ENCODE measurements at regions not wholly inside any gene's neighbourhood (a gene's known extent, or its start where the extent isn't known, plus 50 kb on each side); places are given as distances from the start of the nearest gene placed in this dataset.

- H2AFZ ChIP-seq (ENCODE audit: low read length) = no peak overlapping the region
- no peaks in the 10 kb centered on the region for H3K79me2 ChIP-seq (ENCODE audit: insufficient read depth, low read length)
- no TSS peak for BruUV-seq (replicated peaks)
- FAIRE-seq (no peak), DNase-seq (ENCODE audit: low spot score) (no peak), ATAC-seq (no peak)
- H4K20me1 ChIP-seq (ENCODE audit: insufficient read depth, low read length) = no peaks in the 10 kb centered on the region
- intact Hi-C loops (cut with micrococcal nuclease; ENCODE audit: unreplicated experiment) = no loop called here
- TF ChIP-seq, protein P1, sequence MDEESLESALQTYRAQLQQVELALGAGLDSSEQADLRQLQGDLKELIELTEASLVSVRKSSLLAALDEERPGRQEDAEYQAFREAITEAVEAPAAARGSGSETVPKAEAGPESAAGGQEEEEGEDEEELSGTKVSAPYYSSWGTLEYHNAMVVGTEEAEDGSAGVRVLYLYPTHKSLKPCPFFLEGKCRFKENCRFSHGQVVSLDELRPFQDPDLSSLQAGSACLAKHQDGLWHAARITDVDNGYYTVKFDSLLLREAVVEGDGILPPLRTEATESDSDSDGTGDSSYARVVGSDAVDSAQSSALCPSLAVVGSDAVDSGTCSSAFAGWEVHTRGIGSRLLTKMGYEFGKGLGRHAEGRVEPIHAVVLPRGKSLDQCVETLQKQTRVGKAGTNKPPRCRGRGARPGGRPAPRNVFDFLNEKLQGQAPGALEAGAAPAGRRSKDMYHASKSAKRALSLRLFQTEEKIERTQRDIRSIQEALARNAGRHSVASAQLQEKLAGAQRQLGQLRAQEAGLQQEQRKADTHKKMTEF (CRISPR knock-in tag; IDR thresholded peaks at IDR 0.05) = no peak
- no peak for TF ChIP-seq ZSCAN12 (CRISPR knock-in tag; IDR thresholded peaks at IDR 0.05)
- TF ChIP-seq HMGXB4 (CRISPR knock-in tag; IDR thresholded peaks at IDR 0.05; ENCODE audit: borderline replicate concordance in 1 of 2, low read depth in 1 of 2) = no peak
- no peak for TF ChIP-seq ZBTB20 (CRISPR knock-in tag; IDR thresholded peaks at IDR 0.05; ENCODE audit: borderline replicate concordance, low read depth)
- no peak for TF ChIP-seq ZNF720 (CRISPR knock-in tag; IDR thresholded peaks at IDR 0.05)
- TF ChIP-seq, protein P2, sequence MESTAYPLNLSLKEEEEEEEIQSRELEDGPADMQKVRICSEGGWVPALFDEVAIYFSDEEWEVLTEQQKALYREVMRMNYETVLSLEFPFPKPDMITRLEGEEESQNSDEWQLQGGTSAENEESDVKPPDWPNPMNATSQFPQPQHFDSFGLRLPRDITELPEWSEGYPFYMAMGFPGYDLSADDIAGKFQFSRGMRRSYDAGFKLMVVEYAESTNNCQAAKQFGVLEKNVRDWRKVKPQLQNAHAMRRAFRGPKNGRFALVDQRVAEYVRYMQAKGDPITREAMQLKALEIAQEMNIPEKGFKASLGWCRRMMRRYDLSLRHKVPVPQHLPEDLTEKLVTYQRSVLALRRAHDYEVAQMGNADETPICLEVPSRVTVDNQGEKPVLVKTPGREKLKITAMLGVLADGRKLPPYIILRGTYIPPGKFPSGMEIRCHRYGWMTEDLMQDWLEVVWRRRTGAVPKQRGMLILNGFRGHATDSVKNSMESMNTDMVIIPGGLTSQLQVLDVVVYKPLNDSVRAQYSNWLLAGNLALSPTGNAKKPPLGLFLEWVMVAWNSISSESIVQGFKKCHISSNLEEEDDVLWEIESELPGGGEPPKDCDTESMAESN (CRISPR knock-in tag; conservative IDR thresholded peaks at IDR 0.05) = no peak
- no peak for TF ChIP-seq ZNF274 (CRISPR knock-in tag; IDR thresholded peaks at IDR 0.05)
- TF ChIP-seq, protein P3, sequence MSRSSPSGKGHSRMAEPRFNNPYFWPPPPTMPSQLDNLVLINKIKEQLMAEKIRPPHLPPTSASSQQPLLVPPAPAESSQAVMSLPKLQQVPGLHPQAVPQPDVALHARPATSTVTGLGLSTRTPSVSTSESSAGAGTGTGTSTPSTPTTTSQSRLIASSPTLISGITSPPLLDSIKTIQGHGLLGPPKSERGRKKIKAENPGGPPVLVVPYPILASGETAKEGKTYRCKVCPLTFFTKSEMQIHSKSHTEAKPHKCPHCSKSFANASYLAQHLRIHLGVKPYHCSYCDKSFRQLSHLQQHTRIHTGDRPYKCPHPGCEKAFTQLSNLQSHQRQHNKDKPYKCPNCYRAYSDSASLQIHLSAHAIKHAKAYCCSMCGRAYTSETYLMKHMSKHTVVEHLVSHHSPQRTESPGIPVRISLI (CRISPR knock-in tag; IDR thresholded peaks at IDR 0.05; ENCODE audit: borderline replicate concordance) = no peak
- no peak overlapping the region for H3K27ac ChIP-seq (ENCODE audit: extremely low read length, insufficient read depth, low read length)
- in situ Hi-C loops (cut with HindIII; ENCODE audit: extremely low pct_ligation_motif_present, low pct_unique_long_range_greater_than_20kb) = no loop called here
- no peak overlapping the region for H3K4me2 ChIP-seq (ENCODE audit: low read depth, low read length)
- H3K36me3 ChIP-seq (replicated peaks in 1 of 2; ENCODE audit: control insufficient read depth in 1 of 2, insufficient read depth in 2 of 2, low read length in 2 of 2) = no peaks in the 10 kb centered on the region
- no peaks in the 10 kb centered on the region for H3K4me1 ChIP-seq (ENCODE audit: insufficient read depth, low read length)
- ChIA-PET POLR2A (no interaction called here), CTCF (ENCODE audit: low intra/inter-chr PET ratio, low total read pairs) (no interaction called here)
- WGBS (ENCODE audit: low lambda C conversion rate) = 0% methylated on average over 3 of the region's 3 CpGs
- no peaks in the 10 kb centered on the region for H3K9me3 ChIP-seq (ENCODE audit: low read length)
- H3K9ac ChIP-seq (ENCODE audit: insufficient read depth, low read depth, low read length) = no peak overlapping the region
- H3K27me3 ChIP-seq (ENCODE audit: control insufficient read depth in 1 of 2, insufficient read depth in 2 of 2, low read length in 2 of 2) = no peaks in the 10 kb centered on the region
- no peak overlapping the region for H3K4me3 ChIP-seq (replicated peaks in 1 of 3; ENCODE audit: insufficient read depth in 1 of 3, low read depth in 2 of 3, low read length in 3 of 3)
Measured at GRCh38 chr3:162684260-162684659, 1187.7 kb downstream of the OTOL1 start.

Data from HepG2 (cell line).